ENCODE measurements at regions not wholly inside any gene's neighbourhood (a gene's known extent, or its start where the extent isn't known, plus 50 kb on each side); places are given as distances from the start of the nearest gene placed in this dataset.

- Histone ChIP-seq H3K27ac (ENCODE audit: low read depth) (no peak overlapping the region), H3K27me3 (ENCODE audit: insufficient read depth) (no peaks in the 10 kb centered on the region), H4K20me1 (replicated peaks; ENCODE audit: insufficient read depth) (no peaks in the 10 kb centered on the region), H2AFZ (no peak overlapping the region), H3K36me3 (ENCODE audit: insufficient read depth) (no peaks in the 10 kb centered on the region), H3K9me2 (ENCODE audit: insufficient read depth) (no peaks in the 10 kb centered on the region), H3K79me2 (replicated peaks; ENCODE audit: insufficient read depth) (no peaks in the 10 kb centered on the region), H3K4me3 (no peak overlapping the region), H3K4me2 (no peak overlapping the region), H3F3A (replicated peaks; ENCODE audit: low read depth) (no peaks in the 10 kb centered on the region), H3K4me1 (ENCODE audit: insufficient read depth) (no peaks in the 10 kb centered on the region)
- TF ChIP-seq EZH2phosphoT487 (IDR thresholded peaks at IDR 0.05; ENCODE audit: unreplicated experiment) (no peak), EZH2 (IDR thresholded peaks at IDR 0.05; ENCODE audit: low read depth, unreplicated experiment) (no peak), CREB1 (CRISPR knock-in tag; IDR thresholded peaks at IDR 0.05; ENCODE audit: low read depth) (no peak), REST (IDR thresholded peaks at IDR 0.05; ENCODE audit: unreplicated experiment) (no peak), JUNB (IDR thresholded peaks at IDR 0.05; ENCODE audit: unreplicated experiment) (no peak), STAT1 (IDR thresholded peaks at IDR 0.05; ENCODE audit: unreplicated experiment) (no peak), ZNF331 (CRISPR knock-in tag; IDR thresholded peaks at IDR 0.05; ENCODE audit: low read depth) (no peak), ETS1 (IDR thresholded peaks at IDR 0.05) (no peak), ZNF462 (CRISPR knock-in tag; IDR thresholded peaks at IDR 0.05) (no peak), ZNF114 (CRISPR knock-in tag; IDR thresholded peaks at IDR 0.05) (no peak), NANOG (IDR thresholded peaks at IDR 0.05; ENCODE audit: borderline replicate concordance) (no peak), CTCF (conservative IDR thresholded peaks at IDR 0.05; ENCODE audit: low read depth in 2 of 2) (no peak), POLR2AphosphoS5 (IDR thresholded peaks at IDR 0.05; ENCODE audit: low read depth) (no peak)
- Mint-ChIP-seq H3K36me3 (ENCODE audit: low read depth) (no peaks in the 10 kb centered on the region), H3K27ac (no peak overlapping the region), H3K9me3 (peaks cover 2% of the 10 kb centered on the region; the same call in 1 of the 3 replicates), H3K4me3 (no peak overlapping the region), H3K27me3 (ENCODE audit: insufficient read depth, low read depth, poor library complexity) (peaks cover 3% of the 10 kb centered on the region), H3K4me1 (no peaks in the 10 kb centered on the region)
- no peak for ATAC-seq
- no peak for DNase-seq (ENCODE audit: low spot score)
Observed at GRCh38 chr16:61246592-61246991, 789.6 kb downstream of the CDH8 start.
